GM18858 (cell line): ENCODE measurements at regions not wholly inside any gene's neighbourhood (a gene's known extent, or its start where the extent isn't known, plus 50 kb on each side); places are given as distances from the start of the nearest gene placed in this dataset.
"Not testable (repeated sequence)": the region's sequence is repeated elsewhere in the genome, so short reads cannot be mapped to it uniquely, and the experiment has no call there.

Experiments used
- ATAC-seq: cut with Tn5 transposase; IDR thresholded peaks from one replicate; pipeline ENCODE4 v1.9.1; 2021; ENCODE audit not compliant: unreplicated experiment

DNA sequence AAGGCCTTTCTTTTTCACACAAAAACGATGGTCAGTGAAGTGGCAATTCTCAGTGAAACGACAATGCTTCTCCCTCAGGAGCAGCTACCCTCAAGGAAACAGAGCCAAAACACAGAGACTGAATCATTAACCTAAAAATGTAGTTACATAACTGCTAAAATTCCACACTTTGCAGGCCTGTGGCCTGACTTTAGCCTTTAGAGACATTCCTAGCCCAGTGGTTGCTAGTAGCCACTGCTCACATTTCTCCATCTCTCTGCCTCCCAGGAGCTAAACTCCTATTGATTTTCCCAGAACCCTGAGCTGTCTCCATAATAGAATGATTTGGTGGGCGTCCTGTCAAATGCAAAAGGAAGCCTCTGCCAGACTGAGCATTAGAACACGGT is 630.1 kb upstream of the KCNMB2 start:
- no peak for ATAC-seq

DNA sequence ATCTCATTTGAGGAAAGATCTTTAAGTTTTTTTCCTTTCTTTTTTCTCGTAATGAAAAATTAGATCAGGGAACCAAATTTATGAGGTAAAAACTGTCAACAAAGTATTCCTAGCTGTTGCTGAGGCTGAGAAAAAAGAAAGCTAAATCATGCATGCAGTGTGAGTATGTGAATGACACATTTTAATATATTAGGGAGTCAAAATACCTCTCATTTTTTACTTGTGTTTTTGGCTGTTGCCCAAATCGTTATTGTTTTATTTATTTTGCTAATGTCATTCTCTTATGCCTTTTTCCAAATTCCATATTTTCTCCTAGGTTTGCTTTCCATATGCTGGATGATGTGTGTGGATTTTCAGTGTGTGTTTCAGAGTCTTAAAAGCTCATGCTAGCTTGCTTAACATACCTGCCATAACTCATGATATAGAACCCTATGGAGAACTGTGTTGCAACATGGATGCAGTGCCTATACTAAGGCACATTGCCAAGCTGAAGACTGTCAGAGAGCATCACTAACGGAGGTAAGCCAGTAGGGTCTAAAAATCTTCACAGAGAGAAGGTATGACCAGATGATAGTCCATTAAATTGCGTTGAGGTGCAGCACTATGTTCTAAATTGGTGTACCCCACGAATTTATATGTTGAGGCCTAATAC is 629.5 kb upstream of the KCNMB2 start:
- ATAC-seq = no peak

DNA sequence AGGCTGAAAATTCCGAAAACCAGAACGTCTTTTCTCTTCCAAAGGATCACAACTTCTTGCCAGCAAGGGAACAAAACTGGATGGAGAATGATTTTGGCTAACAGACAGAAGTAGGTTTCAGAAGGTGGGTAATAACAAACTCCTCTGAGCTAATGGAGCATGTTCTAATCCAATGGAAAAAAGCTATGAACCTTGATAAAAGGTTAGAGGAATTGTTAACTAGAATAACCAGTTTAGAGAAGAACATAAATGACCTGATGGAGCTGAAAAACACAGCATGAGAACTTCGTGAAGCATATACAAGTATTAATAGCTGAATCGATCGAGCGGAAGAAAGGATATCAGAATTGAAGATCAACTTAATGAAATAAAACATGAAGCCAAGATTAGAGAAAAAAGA is 626.7 kb upstream of the KCNMB2 start:
- not testable (repeated sequence) for ATAC-seq

DNA sequence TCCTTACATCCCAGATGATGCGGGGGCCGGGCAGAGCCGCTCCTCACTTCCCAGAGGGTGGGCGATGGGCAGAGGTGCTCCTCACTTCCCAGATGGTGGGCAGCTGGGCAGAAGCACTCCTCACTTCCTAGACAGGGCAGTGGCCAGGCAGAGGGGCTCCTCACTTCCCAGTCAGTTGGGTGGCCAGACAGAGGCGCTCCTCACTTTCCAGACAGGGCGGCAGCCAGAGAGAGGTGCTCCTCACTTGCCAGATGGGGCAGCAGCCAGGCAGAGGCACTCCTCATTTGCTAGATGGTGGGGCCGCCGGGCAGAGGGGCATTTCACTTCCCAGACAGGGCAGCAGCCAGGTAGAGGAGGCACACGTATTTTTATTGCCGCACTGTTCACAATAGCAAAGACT is 622.0 kb upstream of the KCNMB2 start:
- ATAC-seq = no peak

DNA sequence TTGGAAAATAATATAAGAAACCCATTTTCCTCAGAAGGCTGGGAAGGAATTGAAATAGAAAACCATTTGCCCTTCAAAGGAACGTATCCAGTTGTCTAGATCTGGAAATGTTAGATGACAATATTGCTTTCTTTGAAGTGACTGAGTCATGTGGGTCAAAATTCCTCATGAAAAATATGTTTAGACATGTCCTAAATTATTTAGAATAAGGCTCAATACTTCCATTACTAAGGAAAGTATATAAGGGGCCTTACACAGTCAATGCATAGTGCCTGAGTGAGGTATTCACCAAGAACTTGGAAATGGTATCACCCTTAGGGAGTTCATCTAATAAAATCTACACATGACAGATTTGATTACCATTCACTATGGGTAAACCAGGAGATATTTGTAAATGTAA is 619.8 kb upstream of the KCNMB2 start:
- no peak for ATAC-seq

DNA sequence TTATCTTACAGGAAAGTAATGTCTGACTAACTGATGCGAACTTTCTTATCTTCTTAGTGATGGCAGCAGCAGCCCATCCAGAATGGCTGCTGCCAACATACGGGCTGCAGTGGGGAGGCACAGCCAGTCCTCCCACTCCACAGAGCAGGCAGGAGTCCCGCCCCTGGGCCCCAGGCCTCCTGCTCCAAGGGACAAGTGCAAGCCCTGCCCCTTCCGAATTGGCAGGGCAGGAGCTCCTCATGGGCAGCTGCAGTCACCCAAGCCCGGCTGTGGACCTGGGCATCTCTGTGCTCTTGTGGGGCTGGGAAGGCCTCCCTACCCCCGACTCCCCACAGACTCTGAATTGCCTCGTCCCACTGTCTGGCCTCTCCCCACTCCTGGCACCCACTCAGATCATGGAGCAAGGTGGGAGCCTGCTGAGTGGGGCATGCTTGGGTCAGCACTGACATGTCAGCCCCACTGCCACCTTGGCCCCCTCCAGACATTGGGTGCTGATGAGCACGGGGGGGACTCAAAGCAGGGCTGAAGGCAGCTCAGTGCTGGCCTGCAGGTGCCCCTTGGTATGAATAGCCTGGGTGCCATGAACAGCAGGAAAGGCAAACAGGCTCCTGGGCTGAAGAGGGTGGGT is 618.9 kb upstream of the KCNMB2 start:
- ATAC-seq = no peak

DNA sequence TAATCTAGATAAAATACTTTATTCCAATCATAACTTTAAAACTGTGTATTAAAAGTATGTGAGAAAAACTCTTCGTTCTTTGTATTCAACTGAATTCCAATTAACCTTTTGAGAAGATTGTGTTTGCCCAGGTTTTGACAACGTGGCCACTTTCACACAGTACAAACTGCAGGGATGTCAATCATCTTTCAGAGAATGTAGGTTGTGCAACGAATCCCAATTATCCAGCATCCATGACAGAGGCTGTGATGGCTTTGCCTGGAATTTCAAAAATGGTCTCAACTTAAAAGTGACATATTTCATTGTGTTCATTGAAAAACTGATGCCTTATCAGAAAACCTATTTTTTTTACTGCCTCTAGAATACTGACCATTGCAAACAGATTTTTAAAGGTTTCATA is 615.1 kb upstream of the KCNMB2 start:
- no peak for ATAC-seq

DNA sequence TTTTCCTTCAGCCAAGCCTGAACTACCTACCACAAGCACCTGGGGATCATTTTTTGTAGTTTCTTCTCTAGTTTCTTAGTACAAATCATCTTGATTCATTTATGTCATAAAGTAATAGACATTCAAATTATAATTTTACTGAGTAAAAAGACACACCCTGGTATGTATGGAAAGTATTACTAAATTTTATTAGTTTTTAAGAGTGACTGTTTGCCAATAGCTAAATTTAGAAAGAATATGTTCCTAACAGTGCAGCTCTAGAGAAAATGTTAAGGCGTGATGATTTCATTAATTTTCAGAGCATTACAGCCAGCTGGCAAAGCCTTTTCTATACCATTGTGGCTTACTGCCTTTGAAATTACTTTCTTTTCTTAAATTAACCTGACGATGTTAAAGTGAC is 612.0 kb upstream of the KCNMB2 start:
- ATAC-seq = no peak

DNA sequence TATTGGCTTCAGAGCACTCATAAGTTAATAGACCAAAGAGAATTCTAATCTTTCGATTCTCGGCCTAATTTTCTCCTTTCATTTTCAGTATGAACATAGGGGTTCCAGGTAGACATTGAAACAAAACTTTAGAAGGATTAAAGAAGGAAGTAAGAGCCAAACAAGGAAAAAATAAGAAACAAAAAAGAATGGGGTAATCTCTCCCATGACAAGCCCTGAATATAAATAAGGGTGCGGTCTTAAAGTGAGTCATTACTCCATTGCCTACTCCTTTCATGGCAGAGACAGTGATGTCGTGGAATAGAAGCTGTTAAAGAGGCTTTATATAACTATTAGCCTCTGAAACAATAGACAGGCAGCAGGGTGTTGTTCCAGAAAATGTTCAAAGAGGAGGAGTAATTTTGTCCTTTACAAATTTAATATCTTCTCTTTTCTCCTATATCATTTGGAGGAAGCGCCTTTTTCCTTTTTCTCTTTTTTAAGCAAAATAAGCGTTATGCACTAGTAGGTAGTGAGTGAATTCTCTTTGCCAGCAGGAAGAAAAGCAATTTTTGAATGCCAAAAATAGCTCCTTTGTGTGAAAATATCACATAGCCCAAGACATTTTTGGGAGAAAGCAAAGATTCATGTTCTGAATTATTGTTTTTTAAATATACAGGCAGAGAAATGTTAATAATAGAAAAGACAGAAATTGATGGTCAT is 607.9 kb upstream of the KCNMB2 start:
- ATAC-seq = peak; percentile 86

DNA sequence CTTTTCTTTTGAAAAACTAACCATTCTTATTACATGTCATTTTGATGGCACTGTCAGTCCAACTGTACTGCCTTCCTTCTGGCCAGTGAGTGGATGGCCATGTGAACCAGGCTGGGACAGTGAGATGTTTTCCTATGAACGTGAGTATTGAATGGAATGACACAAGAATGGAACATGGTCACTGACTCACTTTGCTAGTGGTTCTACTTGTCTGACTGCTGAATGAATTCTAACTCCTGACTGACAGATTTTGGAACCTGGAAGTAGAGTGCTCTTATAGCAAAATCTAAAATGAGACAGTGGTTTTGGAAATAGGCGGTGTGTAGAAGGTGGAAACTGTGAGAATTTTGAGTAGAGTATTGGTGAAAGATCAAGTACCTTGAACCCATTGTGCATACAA is 606.9 kb upstream of the KCNMB2 start:
- no peak for ATAC-seq

DNA sequence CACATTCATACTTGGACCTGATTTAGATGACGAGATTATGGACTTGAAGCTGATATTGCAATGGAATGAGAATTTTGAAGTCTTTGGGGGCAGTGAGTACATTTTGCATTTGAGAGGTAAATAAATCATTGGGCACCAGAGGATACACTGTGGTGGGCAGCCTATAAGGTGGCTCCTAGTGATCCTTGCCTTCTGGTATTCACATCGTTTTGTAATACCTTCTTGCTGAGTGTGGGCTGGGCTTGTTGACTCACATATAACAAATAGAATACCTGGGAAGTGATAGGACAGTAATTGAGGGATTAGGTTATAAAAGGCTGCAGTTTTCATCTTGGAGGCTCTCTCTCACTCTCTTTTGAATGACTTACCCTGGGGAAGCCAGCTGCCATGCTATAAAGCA is 605.5 kb upstream of the KCNMB2 start:
- ATAC-seq = no peak

DNA sequence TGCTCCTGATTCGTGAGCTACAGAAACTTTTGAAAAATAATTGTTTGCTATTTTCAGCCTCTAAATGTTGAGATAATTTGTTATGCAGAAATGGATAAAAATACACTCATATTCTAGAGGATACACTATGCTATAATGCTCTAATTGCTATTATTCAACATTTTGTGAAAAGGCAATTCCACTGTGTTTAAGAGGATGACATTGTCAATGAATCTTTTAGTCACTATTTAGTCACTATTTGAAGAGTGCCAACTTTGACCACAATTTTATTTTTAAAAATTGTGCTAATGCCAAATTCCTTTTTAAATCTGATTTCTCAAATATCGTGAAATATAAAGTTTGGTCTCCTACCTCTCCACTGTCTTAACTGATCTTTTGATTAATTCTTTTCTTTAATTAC is 604.9 kb upstream of the KCNMB2 start:
- no peak for ATAC-seq

DNA sequence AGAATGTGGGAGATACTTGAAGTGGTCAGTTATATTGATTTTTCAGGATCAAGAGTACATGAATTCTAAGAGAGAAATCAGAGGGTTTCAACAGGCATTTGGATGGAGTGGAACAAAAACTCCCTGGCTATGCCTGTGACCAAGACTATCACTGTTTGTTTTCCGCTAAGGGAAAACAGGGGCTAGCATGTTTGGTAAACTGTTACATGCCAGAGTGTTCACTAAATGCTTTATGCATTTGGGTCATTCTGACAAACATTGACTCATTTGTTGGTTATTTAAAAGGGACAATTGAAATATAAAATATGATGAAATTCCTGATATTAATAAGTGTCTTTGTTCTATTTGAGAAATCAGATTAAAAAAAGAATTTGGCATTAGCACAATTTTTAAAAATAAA is 603.9 kb upstream of the KCNMB2 start:
- no peak for ATAC-seq

DNA sequence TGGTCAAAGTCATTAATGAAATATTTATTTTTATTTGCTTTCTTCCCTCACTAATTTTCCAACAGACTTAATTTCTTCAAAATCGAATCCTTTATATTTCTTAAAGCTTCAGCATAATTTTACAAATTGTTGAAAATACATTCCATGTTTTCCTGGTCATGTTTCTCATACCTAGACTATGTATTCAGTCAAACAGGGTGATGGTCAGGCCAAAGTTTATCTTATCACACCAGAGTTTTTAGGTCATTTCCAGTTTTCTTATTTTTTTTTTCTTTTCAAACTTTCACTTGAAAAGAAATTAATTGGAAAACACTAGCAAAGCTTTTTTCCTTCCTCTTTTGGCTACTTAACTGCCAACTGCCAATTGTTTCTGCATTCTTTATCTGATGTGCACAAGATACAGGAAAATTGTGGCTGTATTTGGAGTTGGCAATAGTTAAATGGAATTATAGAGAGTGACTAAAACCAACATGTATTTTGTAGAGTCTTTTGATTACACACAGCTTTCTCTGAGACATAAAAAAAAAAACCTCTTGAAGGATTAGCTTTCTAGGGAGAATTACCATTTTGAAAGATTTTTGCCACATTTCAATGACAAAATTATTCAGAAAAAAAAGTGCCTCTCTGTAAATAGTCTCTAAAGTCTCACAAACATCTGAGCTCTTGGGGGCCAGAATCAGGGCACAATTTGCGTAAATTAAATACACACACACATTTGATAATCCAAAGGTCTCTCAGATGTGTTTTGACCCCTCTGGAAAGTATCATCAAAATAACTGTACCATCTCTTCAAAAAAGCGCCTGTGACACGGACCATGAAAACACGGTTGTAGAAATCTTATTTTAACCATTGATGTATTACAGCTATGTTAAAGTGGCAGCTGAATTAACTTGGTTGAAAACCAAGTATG is 603.2 kb upstream of the KCNMB2 start:
- no peak for ATAC-seq

DNA sequence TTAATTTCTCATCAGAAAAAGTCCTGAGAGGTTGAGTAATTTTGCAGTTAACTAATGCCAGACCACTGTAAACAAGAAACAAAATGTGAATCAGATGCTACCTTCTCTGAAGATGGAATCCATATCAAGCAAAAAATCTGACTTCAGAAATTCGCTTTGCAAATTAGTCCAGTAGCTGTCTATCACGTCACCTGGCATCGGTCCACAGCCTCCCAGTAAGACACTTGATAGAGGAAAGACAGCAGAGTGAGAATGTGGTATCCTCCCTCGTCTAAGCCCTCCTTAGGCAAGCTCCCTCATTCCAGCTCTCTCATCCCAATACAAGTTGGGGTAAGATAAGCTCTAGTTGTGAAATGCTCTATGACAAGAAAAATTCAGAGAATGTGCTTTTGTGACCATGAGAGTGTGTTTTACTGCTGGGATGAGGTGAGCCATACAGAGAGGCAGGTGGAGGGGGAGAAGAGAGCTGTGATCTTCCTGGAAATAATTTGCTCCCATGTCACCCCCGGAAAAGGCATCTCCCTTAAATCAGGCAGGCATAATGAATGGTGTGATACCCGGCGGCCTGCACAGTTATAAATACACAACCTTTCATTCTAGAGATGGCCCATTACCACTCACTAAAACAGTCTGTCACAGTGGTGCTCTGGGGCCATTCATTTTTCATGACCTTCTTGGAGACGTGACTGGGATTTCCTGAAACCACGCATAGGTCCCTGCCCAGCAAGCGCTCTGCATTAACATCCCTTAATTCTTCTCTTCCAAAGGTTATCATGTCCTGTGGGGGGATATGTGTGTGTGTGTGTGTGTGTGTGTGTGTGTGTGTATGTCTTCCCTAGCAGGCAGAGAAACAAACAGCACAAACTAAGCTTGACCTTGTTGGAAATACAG is 602.0 kb upstream of the KCNMB2 start:
- no peak for ATAC-seq

DNA sequence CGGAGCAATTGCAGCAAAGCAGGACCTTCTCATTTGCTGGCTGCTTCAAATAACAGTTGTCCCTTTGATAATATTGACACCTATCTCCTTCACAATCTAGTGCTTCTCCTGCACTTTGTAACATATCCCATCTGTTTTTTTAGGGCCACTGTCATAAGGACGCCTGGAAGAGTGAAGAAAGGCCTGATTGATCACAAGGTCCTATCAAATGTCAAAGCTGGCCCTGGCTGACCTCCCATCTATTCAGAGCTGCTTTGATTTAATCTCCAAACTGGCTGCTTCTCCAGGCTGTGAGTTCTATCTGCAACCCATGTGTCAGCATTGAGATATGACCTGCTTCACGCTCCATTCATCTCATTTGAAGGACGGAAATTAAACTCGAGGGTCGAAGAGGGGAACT is 601.2 kb upstream of the KCNMB2 start:
- ATAC-seq = no peak

DNA sequence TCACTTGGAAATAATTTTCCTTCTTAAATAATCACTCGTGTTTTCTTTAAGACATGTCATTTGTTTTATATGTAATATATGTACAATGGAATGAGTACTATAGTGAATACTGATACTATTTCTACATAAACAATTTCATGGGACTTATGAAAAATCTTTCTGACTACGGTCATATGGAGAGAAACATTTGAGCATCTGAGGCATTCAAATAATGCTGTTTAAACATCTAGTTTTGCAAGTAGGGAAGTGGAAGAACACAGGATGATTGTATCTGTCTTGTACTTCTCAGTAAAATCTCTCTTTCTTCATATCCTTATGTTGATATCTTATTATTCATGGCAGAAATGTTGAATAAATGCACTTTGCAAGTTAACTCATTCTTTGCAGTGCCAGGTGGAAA is 599.5 kb upstream of the KCNMB2 start:
- ATAC-seq = no peak

DNA sequence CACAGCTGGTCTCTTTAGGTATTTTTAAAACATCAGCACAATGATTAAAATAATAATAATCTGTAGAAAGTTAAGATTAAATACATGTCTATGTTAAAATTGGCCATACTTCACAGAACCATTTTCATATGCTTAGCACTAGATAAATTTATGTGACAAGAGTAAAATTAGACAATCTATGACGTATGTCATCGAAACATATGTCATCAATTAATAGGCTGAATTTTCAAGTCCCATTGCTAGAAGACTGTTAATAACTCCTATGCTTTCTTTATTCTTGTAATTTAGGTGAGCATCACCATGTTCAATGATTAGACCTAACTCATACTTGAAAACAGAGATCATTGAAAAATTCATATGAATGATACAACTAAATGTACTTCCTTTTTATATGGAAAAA is 593.3 kb upstream of the KCNMB2 start:
- no peak for ATAC-seq

DNA sequence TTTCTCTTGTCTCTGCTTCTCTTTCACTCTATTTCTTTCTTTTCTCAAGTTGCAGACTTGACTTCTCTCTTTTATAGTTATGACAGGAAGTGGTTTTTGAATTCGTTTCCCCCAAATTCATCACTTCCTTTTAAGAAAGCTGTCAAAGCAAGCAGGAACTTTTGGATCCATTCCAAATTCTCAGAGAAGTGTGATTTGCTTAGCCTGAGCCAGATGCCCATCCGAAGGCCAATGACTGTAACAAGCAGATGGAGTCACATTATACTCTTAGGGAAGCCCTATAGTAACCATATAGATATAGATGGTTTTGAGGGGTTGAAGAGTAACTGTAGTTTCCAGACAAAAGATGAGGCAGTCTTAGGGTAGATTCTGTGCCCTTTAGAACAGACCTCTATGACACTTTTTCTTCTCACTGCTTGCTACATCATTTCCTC is 592.0 kb upstream of the KCNMB2 start:
- no peak for ATAC-seq

DNA sequence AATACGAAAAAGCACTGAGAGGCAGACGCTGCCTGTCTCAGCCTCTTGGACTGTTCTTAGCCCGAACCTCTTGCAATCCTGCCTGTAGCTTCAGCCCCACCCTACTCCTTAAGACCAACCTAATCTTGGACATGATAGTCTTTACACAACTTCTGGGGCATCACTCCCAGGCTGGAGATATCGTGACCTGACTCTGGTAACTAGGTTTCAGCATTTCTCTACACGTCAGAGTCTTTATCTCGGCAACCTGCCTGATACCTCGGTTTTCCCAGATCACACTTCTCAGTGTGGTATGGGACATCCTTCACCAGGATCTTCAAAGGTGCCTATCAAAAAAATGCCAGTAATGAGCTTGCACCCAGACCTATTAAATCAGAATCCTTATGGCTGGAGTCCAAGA is 590.2 kb upstream of the KCNMB2 start:
- no peak for ATAC-seq

DNA sequence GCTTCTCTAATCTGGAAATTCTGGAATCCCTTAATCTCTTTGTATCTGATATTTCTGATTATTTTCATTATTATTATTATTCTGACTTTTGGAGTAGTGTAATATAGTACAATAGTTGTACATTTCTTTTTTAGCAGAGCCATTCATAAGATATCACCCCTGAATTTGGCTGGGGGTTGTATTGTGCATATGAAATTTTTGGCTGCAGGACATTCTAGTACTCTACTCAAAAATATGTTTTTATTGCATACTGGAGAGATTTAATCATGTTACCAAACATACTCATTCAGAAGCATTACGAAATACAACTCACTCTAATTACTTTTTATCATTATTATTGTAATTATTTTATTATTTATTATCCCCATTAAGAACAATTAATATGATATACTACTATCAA is 589.7 kb upstream of the KCNMB2 start:
- ATAC-seq = no peak
